ENCODE measurements at regions not wholly inside any gene's neighbourhood (a gene's known extent, or its start where the extent isn't known, plus 50 kb on each side); places are given as distances from the start of the nearest gene placed in this dataset.

- in situ Hi-C loops (cut with MboI; ENCODE audit: low sequenced_read_pairs), result no loop called here
Measured at GRCh38 chr3:66592016-66592761, 91.4 kb upstream of the LRIG1 start.

GRCh38 chr3:66592927-66593625 lies 92.3 kb upstream of the LRIG1 start:
- in situ Hi-C loops (cut with MboI; ENCODE audit: low sequenced_read_pairs), result no loop called here

GRCh38 chr3:66593978-66594377 lies 93.2 kb upstream of the LRIG1 start:
- in situ Hi-C loops (cut with MboI; ENCODE audit: low sequenced_read_pairs), result no loop called here

- in situ Hi-C loops (cut with MboI; ENCODE audit: low sequenced_read_pairs), result no loop called here
Measured at GRCh38 chr3:66597308-66597863, 96.6 kb upstream of the LRIG1 start.

- in situ Hi-C loops (cut with MboI; ENCODE audit: low sequenced_read_pairs), result no loop called here
Measured at GRCh38 chr3:66598168-66598567, 97.3 kb upstream of the LRIG1 start.

GRCh38 chr3:66602237-66602636 lies 101.4 kb upstream of the LRIG1 start:
- in situ Hi-C loops (cut with MboI; ENCODE audit: low sequenced_read_pairs), result no loop called here

GRCh38 chr3:66602691-66603090 lies 101.9 kb upstream of the LRIG1 start:
- in situ Hi-C loops (cut with MboI; ENCODE audit: low sequenced_read_pairs), result no loop called here

GRCh38 chr3:66603151-66603611 lies 102.4 kb upstream of the LRIG1 start:
- in situ Hi-C loops (cut with MboI; ENCODE audit: low sequenced_read_pairs), result no loop called here

GRCh38 chr3:66604481-66604880 lies 103.7 kb upstream of the LRIG1 start:
- in situ Hi-C loops (cut with MboI; ENCODE audit: low sequenced_read_pairs), result no loop called here

- in situ Hi-C loops (cut with MboI; ENCODE audit: low sequenced_read_pairs), result no loop called here
Measured at GRCh38 chr3:66606126-66606525, 105.3 kb upstream of the LRIG1 start.

- in situ Hi-C loops (cut with MboI; ENCODE audit: low sequenced_read_pairs), result no loop called here
Measured at GRCh38 chr3:66606868-66607267, 106.0 kb upstream of the LRIG1 start.

GRCh38 chr3:66609660-66610561 lies 109.1 kb upstream of the LRIG1 start:
- in situ Hi-C loops (cut with MboI; ENCODE audit: low sequenced_read_pairs), result no loop called here

- in situ Hi-C loops (cut with MboI; ENCODE audit: low sequenced_read_pairs), result no loop called here
Measured at GRCh38 chr3:66610562-66610909, 109.7 kb upstream of the LRIG1 start.

- in situ Hi-C loops (cut with MboI; ENCODE audit: low sequenced_read_pairs), result no loop called here
Measured at GRCh38 chr3:66615643-66616301, 115.0 kb upstream of the LRIG1 start.

GRCh38 chr3:66617351-66617750 lies 116.5 kb upstream of the LRIG1 start:
- in situ Hi-C loops (cut with MboI; ENCODE audit: low sequenced_read_pairs), result no loop called here

- in situ Hi-C loops (cut with MboI; ENCODE audit: low sequenced_read_pairs), result no loop called here
Measured at GRCh38 chr3:66618066-66618465, 117.2 kb upstream of the LRIG1 start.

- in situ Hi-C loops (cut with MboI; ENCODE audit: low sequenced_read_pairs), result no loop called here
Measured at GRCh38 chr3:66620296-66620695, 119.5 kb upstream of the LRIG1 start.

GRCh38 chr3:66622756-66623457 lies 122.1 kb upstream of the LRIG1 start:
- in situ Hi-C loops (cut with MboI; ENCODE audit: low sequenced_read_pairs), result no loop called here

GRCh38 chr3:66625505-66626216 lies 124.8 kb upstream of the LRIG1 start:
- in situ Hi-C loops (cut with MboI; ENCODE audit: low sequenced_read_pairs), result no loop called here

All from HL-60/S4 treated with retinoic acid at 250 ng/mL for 4 days and 3 days (cell line).